ENCODE measurements at regions not wholly inside any gene's neighbourhood (a gene's known extent, or its start where the extent isn't known, plus 50 kb on each side); places are given as distances from the start of the nearest gene placed in this dataset.

DNA sequence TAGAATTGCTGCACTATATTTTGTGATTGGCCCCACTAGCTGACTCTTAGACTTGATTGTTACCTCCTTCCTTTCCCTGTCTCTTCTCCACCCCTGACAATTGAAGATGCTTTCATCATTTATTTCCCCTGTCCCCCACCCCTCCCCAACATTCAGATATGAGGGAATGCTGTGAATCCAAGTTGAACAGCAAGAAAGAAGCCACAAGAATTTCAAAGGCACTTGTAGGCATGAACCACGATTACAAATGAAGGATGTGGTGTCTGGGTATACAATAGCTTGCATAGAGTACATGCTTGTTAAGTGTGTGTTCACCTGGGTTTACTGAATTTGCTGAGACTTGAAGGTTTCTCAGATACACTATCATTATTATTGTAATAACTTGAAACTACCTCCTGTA lies 78.3 kb upstream of the TRIO start:
- TF ChIP-seq JUND (IDR thresholded peaks at IDR 0.05), result no peak
- TF ChIP-seq, protein P1, sequence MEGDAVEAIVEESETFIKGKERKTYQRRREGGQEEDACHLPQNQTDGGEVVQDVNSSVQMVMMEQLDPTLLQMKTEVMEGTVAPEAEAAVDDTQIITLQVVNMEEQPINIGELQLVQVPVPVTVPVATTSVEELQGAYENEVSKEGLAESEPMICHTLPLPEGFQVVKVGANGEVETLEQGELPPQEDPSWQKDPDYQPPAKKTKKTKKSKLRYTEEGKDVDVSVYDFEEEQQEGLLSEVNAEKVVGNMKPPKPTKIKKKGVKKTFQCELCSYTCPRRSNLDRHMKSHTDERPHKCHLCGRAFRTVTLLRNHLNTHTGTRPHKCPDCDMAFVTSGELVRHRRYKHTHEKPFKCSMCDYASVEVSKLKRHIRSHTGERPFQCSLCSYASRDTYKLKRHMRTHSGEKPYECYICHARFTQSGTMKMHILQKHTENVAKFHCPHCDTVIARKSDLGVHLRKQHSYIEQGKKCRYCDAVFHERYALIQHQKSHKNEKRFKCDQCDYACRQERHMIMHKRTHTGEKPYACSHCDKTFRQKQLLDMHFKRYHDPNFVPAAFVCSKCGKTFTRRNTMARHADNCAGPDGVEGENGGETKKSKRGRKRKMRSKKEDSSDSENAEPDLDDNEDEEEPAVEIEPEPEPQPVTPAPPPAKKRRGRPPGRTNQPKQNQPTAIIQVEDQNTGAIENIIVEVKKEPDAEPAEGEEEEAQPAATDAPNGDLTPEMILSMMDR (IDR thresholded peaks at IDR 0.05; ENCODE audit: low read depth, low read length, missing input control), result no peak
